ENCODE measurements at regions not wholly inside any gene's neighbourhood (a gene's known extent, or its start where the extent isn't known, plus 50 kb on each side); places are given as distances from the start of the nearest gene placed in this dataset.

DNA sequence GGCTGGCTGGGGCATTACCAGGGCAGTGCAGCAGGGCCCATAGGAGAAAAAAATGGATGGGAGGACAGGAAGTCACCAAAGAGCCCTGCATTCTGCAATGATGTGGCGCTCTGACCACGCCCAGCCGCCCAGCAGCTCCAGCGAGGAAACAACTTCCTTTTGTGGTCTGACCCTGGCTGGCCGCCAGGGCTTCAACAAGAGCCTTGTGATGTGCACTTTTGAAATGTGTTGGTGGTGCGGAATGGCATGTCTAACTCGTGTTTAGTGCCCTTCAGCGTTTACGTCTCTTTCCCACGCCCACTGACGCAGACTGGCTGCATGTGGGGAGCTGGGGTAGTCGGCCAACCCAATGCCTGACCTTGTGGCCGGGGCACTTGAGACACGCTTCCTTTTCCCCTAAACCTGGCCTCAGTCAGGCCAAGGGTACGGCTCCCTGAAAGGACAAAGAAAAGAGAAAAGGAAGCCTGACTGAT lies 81.9 kb upstream of the CTNNB1 start:
- TF ChIP-seq FOXP2 (optimal IDR thresholded peaks at IDR 0.05; ENCODE audit: borderline replicate concordance, extremely low read depth, extremely low read length, insufficient read depth) (peak; percentile 25), SIN3A (IDR thresholded peaks at IDR 0.05; ENCODE audit: borderline replicate concordance, insufficient read depth, low read length) (no peak)

GRCh38 chr3:41118461-41119390 lies 80.6 kb upstream of the CTNNB1 start:
- TF ChIP-seq POLR2AphosphoS5 (IDR thresholded peaks at IDR 0.05; ENCODE audit: low read depth, low read length) (no peak), SIN3A (IDR thresholded peaks at IDR 0.05; ENCODE audit: borderline replicate concordance, insufficient read depth, low read length) (no peak), REST (IDR thresholded peaks at IDR 0.05; ENCODE audit: insufficient read depth in 1 of 2, low read depth in 2 of 2, low read length in 2 of 2) (no peak), TAF1 (IDR thresholded peaks at IDR 0.05; ENCODE audit: borderline replicate concordance, insufficient read depth, low read length) (no peak), FOXP2 (optimal IDR thresholded peaks at IDR 0.05; ENCODE audit: borderline replicate concordance, extremely low read depth, extremely low read length, insufficient read depth) (no peak)

DNA sequence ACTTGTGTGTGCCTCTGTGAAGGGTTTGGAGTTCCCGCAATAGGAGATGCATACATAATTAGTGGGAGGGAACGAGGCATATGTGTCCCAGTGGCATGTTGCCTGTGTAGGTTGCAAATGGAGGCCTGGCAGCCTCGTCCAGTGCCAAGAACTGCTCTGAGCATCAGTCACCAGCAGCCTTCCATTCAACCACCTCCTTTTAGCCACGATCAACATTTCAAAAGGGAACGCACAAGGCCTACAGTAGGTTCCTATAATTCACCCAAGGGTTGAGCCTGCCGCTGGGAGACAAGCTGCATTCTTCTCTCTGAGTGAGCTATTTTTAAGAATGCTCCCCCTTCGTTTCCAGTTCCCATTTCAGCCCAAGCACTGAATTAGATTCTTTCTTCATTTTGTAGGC lies 78.8 kb upstream of the CTNNB1 start:
- TF ChIP-seq SIN3A (IDR thresholded peaks at IDR 0.05; ENCODE audit: borderline replicate concordance, insufficient read depth, low read length) (no peak), POLR2AphosphoS5 (IDR thresholded peaks at IDR 0.05; ENCODE audit: low read depth, low read length) (no peak), REST (IDR thresholded peaks at IDR 0.05; ENCODE audit: insufficient read depth in 1 of 2, low read depth in 2 of 2, low read length in 2 of 2) (no peak), TAF1 (IDR thresholded peaks at IDR 0.05; ENCODE audit: borderline replicate concordance, insufficient read depth, low read length) (no peak), FOXP2 (optimal IDR thresholded peaks at IDR 0.05; ENCODE audit: borderline replicate concordance, extremely low read depth, extremely low read length, insufficient read depth) (no peak)

DNA sequence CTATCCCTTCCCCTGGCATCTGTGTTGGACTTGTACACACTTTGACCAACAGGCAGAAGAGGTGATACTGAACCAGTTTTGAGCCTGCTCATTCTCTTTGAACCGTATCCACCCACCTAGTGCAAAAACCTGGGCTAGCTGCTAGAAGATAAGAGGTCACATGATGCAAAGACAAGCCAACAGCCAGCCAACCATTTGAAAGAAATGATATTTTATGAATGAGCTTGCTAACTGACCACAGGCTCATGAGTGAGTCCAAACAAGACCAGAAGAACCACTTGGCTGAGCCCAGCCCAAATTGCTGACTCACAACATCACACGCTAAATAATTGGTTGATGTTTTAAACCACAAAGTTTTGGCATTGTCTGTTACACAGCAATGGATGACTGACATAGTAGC lies 74.0 kb upstream of the CTNNB1 start:
- TF ChIP-seq TAF1 (IDR thresholded peaks at IDR 0.05; ENCODE audit: borderline replicate concordance, insufficient read depth, low read length) (no peak), SIN3A (IDR thresholded peaks at IDR 0.05; ENCODE audit: borderline replicate concordance, insufficient read depth, low read length) (no peak), REST (IDR thresholded peaks at IDR 0.05; ENCODE audit: insufficient read depth in 1 of 2, low read depth in 2 of 2, low read length in 2 of 2) (no peak), FOXP2 (optimal IDR thresholded peaks at IDR 0.05; ENCODE audit: borderline replicate concordance, extremely low read depth, extremely low read length, insufficient read depth) (no peak), POLR2AphosphoS5 (IDR thresholded peaks at IDR 0.05; ENCODE audit: low read depth, low read length) (no peak)

- TF ChIP-seq POLR2AphosphoS5 (IDR thresholded peaks at IDR 0.05; ENCODE audit: low read depth, low read length) (no peak), TAF1 (IDR thresholded peaks at IDR 0.05; ENCODE audit: borderline replicate concordance, insufficient read depth, low read length) (no peak), FOXP2 (optimal IDR thresholded peaks at IDR 0.05; ENCODE audit: borderline replicate concordance, extremely low read depth, extremely low read length, insufficient read depth) (no peak), SIN3A (IDR thresholded peaks at IDR 0.05; ENCODE audit: borderline replicate concordance, insufficient read depth, low read length) (no peak), REST (IDR thresholded peaks at IDR 0.05; ENCODE audit: insufficient read depth in 1 of 2, low read depth in 2 of 2, low read length in 2 of 2) (no peak)
Measured at GRCh38 chr3:41126472-41126871, 72.8 kb upstream of the CTNNB1 start.

Measured in PFSK-1 (cell line).